ENCODE measurements at regions not wholly inside any gene's neighbourhood (a gene's known extent, or its start where the extent isn't known, plus 50 kb on each side); places are given as distances from the start of the nearest gene placed in this dataset.

- dilution Hi-C loops (cut with MboI; ENCODE audit: extremely low pct_ligation_motif_present, low sequenced_read_pairs) = no loop called here
- no peak for FAIRE-seq
- no peaks in the 10 kb centered on the region for H3K4me1 ChIP-seq (ENCODE audit: control insufficient read depth, extremely low read depth, insufficient read depth, low read length)
- H3K27me3 ChIP-seq (ENCODE audit: control insufficient read depth in 2 of 2, insufficient read depth in 2 of 2, low read length in 2 of 2) = no peaks in the 10 kb centered on the region
- TF ChIP-seq FOS (IDR thresholded peaks at IDR 0.05; ENCODE audit: borderline replicate concordance, insufficient read depth, low read length) = peak; percentile 10
- TF ChIP-seq GATA2 (IDR thresholded peaks at IDR 0.05; ENCODE audit: insufficient read depth, insufficient read length, low read depth, low read length) = no peak
- ChIA-PET POLR2A (no interaction called here), CTCF (no interaction called here)
- H3K79me2 ChIP-seq (ENCODE audit: control insufficient read depth, insufficient read depth, low read length) = no peaks in the 10 kb centered on the region
- H3K9me1 ChIP-seq (replicated peaks; ENCODE audit: control insufficient read depth, extremely low read depth, insufficient read depth, low read length) = no peaks in the 10 kb centered on the region
- intact Hi-C loops (cut with micrococcal nuclease) = no loop called here
- no peak overlapping the region for H3K27ac ChIP-seq (ENCODE audit: insufficient read depth, low read depth, low read length)
- H2AFZ ChIP-seq (ENCODE audit: low read depth, low read length) = no peak overlapping the region
- no peaks in the 10 kb centered on the region for H3K9me3 ChIP-seq (replicated peaks; ENCODE audit: control insufficient read depth, insufficient read depth, low read length)
- H3K4me2 ChIP-seq (ENCODE audit: insufficient read depth, low read length) = no peak overlapping the region
- BruUV-seq (replicated peaks) = no TSS peak
- no peak for DNase-seq (ENCODE audit: low read depth, low spot score)
- H4K20me1 ChIP-seq (replicated peaks; ENCODE audit: control insufficient read depth, extremely low read depth, insufficient read depth, low read length) = no peaks in the 10 kb centered on the region
- no peaks in the 10 kb centered on the region for H3K36me3 ChIP-seq (ENCODE audit: control insufficient read depth in 2 of 2, extremely low read depth in 1 of 2, insufficient read depth in 2 of 2, low read length in 2 of 2)
- H3K4me3 ChIP-seq (replicated peaks in 1 of 3; ENCODE audit: insufficient read depth in 1 of 3, low read depth in 1 of 3, low read length in 3 of 3) = no peak overlapping the region
- no peak overlapping the region for H3K9ac ChIP-seq (replicated peaks; ENCODE audit: extremely low read depth, insufficient read depth, low read length)
These were observed 156.8 kb downstream of the NXNL2 start for GRCh38 chr9:88691811-88692210.

GRCh38 chr9:88692827-88693226 is 157.8 kb downstream of the NXNL2 start:
- Histone ChIP-seq H3K4me1 (ENCODE audit: control insufficient read depth, extremely low read depth, insufficient read depth, low read length) (no peaks in the 10 kb centered on the region), H3K27me3 (ENCODE audit: control insufficient read depth in 2 of 2, insufficient read depth in 2 of 2, low read length in 2 of 2) (no peaks in the 10 kb centered on the region), H3K4me3 (replicated peaks in 1 of 3; ENCODE audit: insufficient read depth in 1 of 3, low read depth in 1 of 3, low read length in 3 of 3) (no peak overlapping the region), H3K79me2 (ENCODE audit: control insufficient read depth, insufficient read depth, low read length) (no peaks in the 10 kb centered on the region), H2AFZ (ENCODE audit: low read depth, low read length) (no peak overlapping the region), H3K9ac (replicated peaks; ENCODE audit: extremely low read depth, insufficient read depth, low read length) (no peak overlapping the region), H3K9me3 (replicated peaks; ENCODE audit: control insufficient read depth, insufficient read depth, low read length) (no peaks in the 10 kb centered on the region), H3K4me2 (ENCODE audit: insufficient read depth, low read length) (no peak overlapping the region), H3K36me3 (ENCODE audit: control insufficient read depth in 2 of 2, extremely low read depth in 1 of 2, insufficient read depth in 2 of 2, low read length in 2 of 2) (no peaks in the 10 kb centered on the region), H4K20me1 (replicated peaks; ENCODE audit: control insufficient read depth, extremely low read depth, insufficient read depth, low read length) (no peaks in the 10 kb centered on the region), H3K27ac (ENCODE audit: insufficient read depth, low read depth, low read length) (no peak overlapping the region), H3K9me1 (replicated peaks; ENCODE audit: control insufficient read depth, extremely low read depth, insufficient read depth, low read length) (no peaks in the 10 kb centered on the region)
- dilution Hi-C loops (cut with MboI; ENCODE audit: extremely low pct_ligation_motif_present, low sequenced_read_pairs) (no loop called here), intact Hi-C loops (cut with micrococcal nuclease) (no loop called here)
- TF ChIP-seq MAX (IDR thresholded peaks at IDR 0.05; ENCODE audit: insufficient read depth, insufficient read length) = no peak
- no peak for TF ChIP-seq POLR2AphosphoS5 (IDR thresholded peaks at IDR 0.05; ENCODE audit: insufficient read depth, low read depth, low read length)
- TF ChIP-seq EZH2 (IDR thresholded peaks at IDR 0.05; ENCODE audit: borderline replicate concordance, low read depth, low read length, severe bottlenecking) = no peak
- TF ChIP-seq JUN (IDR thresholded peaks at IDR 0.05; ENCODE audit: borderline replicate concordance, insufficient read depth, insufficient read length, low read depth) = no peak
- no peak for TF ChIP-seq POLR2A (IDR thresholded peaks at IDR 0.05; ENCODE audit: low read depth, low read length)
- no peak for TF ChIP-seq GATA2 (IDR thresholded peaks at IDR 0.05; ENCODE audit: insufficient read depth, insufficient read length, low read depth, low read length)
- no peak for TF ChIP-seq CTCF (IDR thresholded peaks at IDR 0.05; ENCODE audit: extremely low read depth in 1 of 2, insufficient read depth in 1 of 2, low read depth in 1 of 2, low read length in 2 of 2)
- no peak for TF ChIP-seq FOS (IDR thresholded peaks at IDR 0.05; ENCODE audit: borderline replicate concordance, insufficient read depth, low read length)
- TF ChIP-seq MYC (IDR thresholded peaks at IDR 0.05; ENCODE audit: low read depth, low read length) = no peak
- ChIA-PET CTCF (no interaction called here), POLR2A (no interaction called here)
- no TSS peak for BruUV-seq (replicated peaks)
- DNase-seq (ENCODE audit: low read depth, low spot score) = no peak
- no peak for FAIRE-seq

All from endothelial cell of umbilical vein (primary cell).